ENCODE measurements at regions not wholly inside any gene's neighbourhood (a gene's known extent, or its start where the extent isn't known, plus 50 kb on each side); places are given as distances from the start of the nearest gene placed in this dataset.

GRCh38 chr6:167770291-167770955 lies 56.3 kb upstream of the AFDN start:
- DNase-seq (no peak), FAIRE-seq (no peak)
- 82 to 85% (median 84%) methylated on average over 13 to 14 of the region's 14 CpGs for WGBS, 3 donors
- no peak overlapping the region for H3K27ac ChIP-seq (ENCODE audit: low read depth in 1 of 3, low read length in 2 of 3)
- no peaks in the 10 kb centered on the region for H3K9me3 ChIP-seq (ENCODE audit: control insufficient read depth in 2 of 2, insufficient read depth in 1 of 2, low read depth in 1 of 2, low read length in 1 of 2)
- H3K27me3 ChIP-seq (ENCODE audit: control insufficient read depth in 3 of 3, insufficient read depth in 3 of 3, low read length in 3 of 3) = peaks cover 0 to 4% (median 0%) of the 10 kb centered on the region in 3 donors
- no peak overlapping the region for H3K4me3 ChIP-seq (ENCODE audit: low read depth in 1 of 3, low read length in 3 of 3)
- peaks cover 0 to 1% (median 0%) of the 10 kb centered on the region in 3 donors for H3K4me1 ChIP-seq (ENCODE audit: control insufficient read depth in 3 of 3, insufficient read depth in 2 of 3, low read depth in 1 of 3, low read length in 2 of 3)
- no peaks in the 10 kb centered on the region for H3K36me3 ChIP-seq (ENCODE audit: control insufficient read depth in 3 of 3, insufficient read depth in 2 of 3, low read depth in 1 of 3, low read length in 3 of 3)

GRCh38 chr6:167774881-167775280 lies 51.8 kb upstream of the AFDN start:
- WGBS, 3 donors = 97% methylated on average over 11 of the region's 11 CpGs
- no peaks in the 10 kb centered on the region for H3K9me3 ChIP-seq (ENCODE audit: control insufficient read depth in 2 of 2, insufficient read depth in 1 of 2, low read depth in 1 of 2, low read length in 1 of 2)
- H3K36me3 ChIP-seq (ENCODE audit: control insufficient read depth in 3 of 3, insufficient read depth in 2 of 3, low read depth in 1 of 3, low read length in 3 of 3) = no peaks in the 10 kb centered on the region
- FAIRE-seq = no peak
- no peak overlapping the region for H3K27ac ChIP-seq (ENCODE audit: low read depth in 1 of 3, low read length in 2 of 3)
- H3K4me3 ChIP-seq (ENCODE audit: low read depth in 1 of 3, low read length in 3 of 3) = no peak overlapping the region
- H3K27me3 ChIP-seq (ENCODE audit: control insufficient read depth in 3 of 3, insufficient read depth in 3 of 3, low read length in 3 of 3) = no peaks in the 10 kb centered on the region
- DNase-seq = no peak
- H3K4me1 ChIP-seq (ENCODE audit: control insufficient read depth in 3 of 3, insufficient read depth in 2 of 3, low read depth in 1 of 3, low read length in 2 of 3) = peaks cover 0 to 10% (median 2%) of the 10 kb centered on the region in 3 donors

- FAIRE-seq = no peak
- H3K4me3 ChIP-seq (ENCODE audit: low read depth in 1 of 3, low read length in 3 of 3) = no peak overlapping the region
- no peaks in the 10 kb centered on the region for H3K36me3 ChIP-seq (ENCODE audit: control insufficient read depth in 3 of 3, insufficient read depth in 2 of 3, low read depth in 1 of 3, low read length in 3 of 3)
- no peaks in the 10 kb centered on the region for H3K9me3 ChIP-seq (ENCODE audit: control insufficient read depth in 2 of 2, insufficient read depth in 1 of 2, low read depth in 1 of 2, low read length in 1 of 2)
- DNase-seq = no peak
- peaks cover 0 to 19% (median 2%) of the 10 kb centered on the region in 3 donors for H3K4me1 ChIP-seq (ENCODE audit: control insufficient read depth in 3 of 3, insufficient read depth in 2 of 3, low read depth in 1 of 3, low read length in 2 of 3)
- no peaks in the 10 kb centered on the region for H3K27me3 ChIP-seq (ENCODE audit: control insufficient read depth in 3 of 3, insufficient read depth in 3 of 3, low read length in 3 of 3)
- no peak overlapping the region for H3K27ac ChIP-seq (ENCODE audit: low read depth in 1 of 3, low read length in 2 of 3)
- WGBS, 3 donors = 61 to 76% (median 68%) methylated on average over 14 of the region's 14 CpGs
Observed at GRCh38 chr6:167776906-167777627, 49.6 kb upstream of the AFDN start.

All from small intestine (tissue), 7 donors.